ENCODE measurements at regions not wholly inside any gene's neighbourhood (a gene's known extent, or its start where the extent isn't known, plus 50 kb on each side); places are given as distances from the start of the nearest gene placed in this dataset.

DNA sequence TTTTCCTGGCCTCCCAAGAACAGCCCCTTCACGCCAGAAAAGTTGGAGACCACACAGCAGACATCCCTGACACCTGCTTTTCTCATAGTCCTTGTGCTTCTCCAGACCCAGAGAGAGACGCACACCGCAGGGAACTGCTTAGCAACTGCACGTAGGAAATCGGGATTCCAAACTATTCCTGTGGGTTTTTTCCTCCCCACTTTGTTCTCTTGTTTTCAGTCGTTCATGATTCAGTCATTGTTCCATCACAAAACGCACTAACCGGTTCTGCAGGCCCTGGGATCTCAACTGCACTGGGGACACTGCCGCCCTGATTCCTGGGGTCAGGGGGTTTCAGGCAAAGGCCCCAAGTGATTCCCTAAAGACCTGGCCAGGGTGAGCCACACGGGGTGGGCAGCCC is 588.0 kb upstream of the KLF4 start:
- intact Hi-C loops (cut with micrococcal nuclease), result loop anchor here (1.0 kb wide), 1 partner anchor 18 kb away; no protein-coding TSS in a partner anchor
- Histone ChIP-seq H3K36me3 (ENCODE audit: control insufficient read depth in 2 of 2, extremely low read depth in 1 of 2, insufficient read depth in 2 of 2, low read length in 2 of 2) (no peaks in the 10 kb centered on the region), H3K27ac (ENCODE audit: insufficient read depth, low read depth, low read length) (no peak overlapping the region), H3K9me1 (replicated peaks; ENCODE audit: control insufficient read depth, extremely low read depth, insufficient read depth, low read length) (no peaks in the 10 kb centered on the region), H3K9ac (replicated peaks; ENCODE audit: extremely low read depth, insufficient read depth, low read length) (no peak overlapping the region), H3K27me3 (ENCODE audit: control insufficient read depth in 2 of 2, insufficient read depth in 2 of 2, low read length in 2 of 2) (no peaks in the 10 kb centered on the region), H3K4me3 (replicated peaks in 1 of 3; ENCODE audit: insufficient read depth in 1 of 3, low read depth in 1 of 3, low read length in 3 of 3) (no peak overlapping the region), H2AFZ (ENCODE audit: low read depth, low read length) (no peak overlapping the region), H4K20me1 (replicated peaks; ENCODE audit: control insufficient read depth, extremely low read depth, insufficient read depth, low read length) (no peaks in the 10 kb centered on the region), H3K9me3 (replicated peaks; ENCODE audit: control insufficient read depth, insufficient read depth, low read length) (no peaks in the 10 kb centered on the region), H3K4me2 (ENCODE audit: insufficient read depth, low read length) (no peak overlapping the region), H3K4me1 (ENCODE audit: control insufficient read depth, extremely low read depth, insufficient read depth, low read length) (no peaks in the 10 kb centered on the region), H3K79me2 (ENCODE audit: control insufficient read depth, insufficient read depth, low read length) (no peaks in the 10 kb centered on the region)
- BruUV-seq (replicated peaks), result no TSS peak
- FAIRE-seq (no peak), DNase-seq (ENCODE audit: low read depth, low spot score) (no peak)
- POLR2A ChIA-PET, result no interaction called here
- CTCF ChIA-PET, result no interaction called here
- TF ChIP-seq, protein P1, sequence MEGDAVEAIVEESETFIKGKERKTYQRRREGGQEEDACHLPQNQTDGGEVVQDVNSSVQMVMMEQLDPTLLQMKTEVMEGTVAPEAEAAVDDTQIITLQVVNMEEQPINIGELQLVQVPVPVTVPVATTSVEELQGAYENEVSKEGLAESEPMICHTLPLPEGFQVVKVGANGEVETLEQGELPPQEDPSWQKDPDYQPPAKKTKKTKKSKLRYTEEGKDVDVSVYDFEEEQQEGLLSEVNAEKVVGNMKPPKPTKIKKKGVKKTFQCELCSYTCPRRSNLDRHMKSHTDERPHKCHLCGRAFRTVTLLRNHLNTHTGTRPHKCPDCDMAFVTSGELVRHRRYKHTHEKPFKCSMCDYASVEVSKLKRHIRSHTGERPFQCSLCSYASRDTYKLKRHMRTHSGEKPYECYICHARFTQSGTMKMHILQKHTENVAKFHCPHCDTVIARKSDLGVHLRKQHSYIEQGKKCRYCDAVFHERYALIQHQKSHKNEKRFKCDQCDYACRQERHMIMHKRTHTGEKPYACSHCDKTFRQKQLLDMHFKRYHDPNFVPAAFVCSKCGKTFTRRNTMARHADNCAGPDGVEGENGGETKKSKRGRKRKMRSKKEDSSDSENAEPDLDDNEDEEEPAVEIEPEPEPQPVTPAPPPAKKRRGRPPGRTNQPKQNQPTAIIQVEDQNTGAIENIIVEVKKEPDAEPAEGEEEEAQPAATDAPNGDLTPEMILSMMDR (IDR thresholded peaks at IDR 0.05; ENCODE audit: extremely low read depth in 1 of 2, insufficient read depth in 1 of 2, low read depth in 1 of 2, low read length in 2 of 2), result no peak
- TF ChIP-seq POLR2AphosphoS5 (IDR thresholded peaks at IDR 0.05; ENCODE audit: insufficient read depth, low read depth, low read length) (no peak), EZH2 (IDR thresholded peaks at IDR 0.05; ENCODE audit: borderline replicate concordance, low read depth, low read length, severe bottlenecking) (no peak), POLR2A (IDR thresholded peaks at IDR 0.05; ENCODE audit: low read depth, low read length) (no peak), FOS (IDR thresholded peaks at IDR 0.05; ENCODE audit: borderline replicate concordance, insufficient read depth, low read length) (no peak), JUN (IDR thresholded peaks at IDR 0.05; ENCODE audit: borderline replicate concordance, insufficient read depth, insufficient read length, low read depth) (no peak), MYC (IDR thresholded peaks at IDR 0.05; ENCODE audit: low read depth, low read length) (no peak), GATA2 (IDR thresholded peaks at IDR 0.05; ENCODE audit: insufficient read depth, insufficient read length, low read depth, low read length) (no peak)
- TF ChIP-seq, protein P2, sequence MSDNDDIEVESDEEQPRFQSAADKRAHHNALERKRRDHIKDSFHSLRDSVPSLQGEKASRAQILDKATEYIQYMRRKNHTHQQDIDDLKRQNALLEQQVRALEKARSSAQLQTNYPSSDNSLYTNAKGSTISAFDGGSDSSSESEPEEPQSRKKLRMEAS (IDR thresholded peaks at IDR 0.05; ENCODE audit: insufficient read depth, insufficient read length), result no peak
- dilution Hi-C loops (cut with MboI; ENCODE audit: extremely low pct_ligation_motif_present, low sequenced_read_pairs), result no loop called here

Data from endothelial cell of umbilical vein (primary cell).